ENCODE measurements at regions not wholly inside any gene's neighbourhood (a gene's known extent, or its start where the extent isn't known, plus 50 kb on each side); places are given as distances from the start of the nearest gene placed in this dataset.

GRCh38 chr7:49295146-49295545 is 370.8 kb downstream of the CDC14C start:
- Histone ChIP-seq H3K9ac (ENCODE audit: extremely low read depth, low read length, poor library complexity, severe bottlenecking) (no peak overlapping the region), H3K4me1 (ENCODE audit: control insufficient read depth, insufficient read depth, low read length) (no peaks in the 10 kb centered on the region), H3K36me3 (ENCODE audit: control insufficient read depth, insufficient read depth, low read length) (no peaks in the 10 kb centered on the region), H3K9me3 (ENCODE audit: control insufficient read depth, low read length) (no peaks in the 10 kb centered on the region), H3K4me3 (ENCODE audit: low read length) (no peak overlapping the region), H3K27ac (ENCODE audit: low read depth, low read length) (no peak overlapping the region), H3K27me3 (ENCODE audit: control insufficient read depth, insufficient read depth, low read length, poor library complexity, severe bottlenecking) (no peaks in the 10 kb centered on the region)
- 98% methylated on average over 1 of the region's 1 CpG; no CpG with 5 or more reads in 1 of the 2 experiments for WGBS, 2 experiments (ENCODE audit: insufficient coverage in 1 of 2, insufficient read length in 1 of 2)
- Mint-ChIP-seq H3K4me1 (peaks cover 4% of the 10 kb centered on the region), H3K27me3 (ENCODE audit: insufficient read depth) (no peaks in the 10 kb centered on the region), H3K4me3 (no peak overlapping the region), H3K27ac (no peak overlapping the region), H3K9me3 (no peaks in the 10 kb centered on the region), H3K36me3 (ENCODE audit: low read depth) (no peaks in the 10 kb centered on the region)
- no peak for DNase-seq
- TF ChIP-seq CTCF (conservative IDR thresholded peaks at IDR 0.05) = no peak

GRCh38 chr7:49297958-49298357 is 373.6 kb downstream of the CDC14C start:
- H3K36me3 Mint-ChIP-seq (ENCODE audit: low read depth) = no peaks in the 10 kb centered on the region
- H3K9ac ChIP-seq (ENCODE audit: extremely low read depth, low read length, poor library complexity, severe bottlenecking) = no peak overlapping the region
- H3K4me3 ChIP-seq (ENCODE audit: low read length) = no peak overlapping the region
- H3K9me3 ChIP-seq (ENCODE audit: control insufficient read depth, low read length) = no peaks in the 10 kb centered on the region
- H3K27me3 Mint-ChIP-seq (ENCODE audit: insufficient read depth) = no peaks in the 10 kb centered on the region
- H3K27ac Mint-ChIP-seq = no peak overlapping the region
- TF ChIP-seq CTCF (conservative IDR thresholded peaks at IDR 0.05) = no peak
- peaks cover 4% of the 10 kb centered on the region for H3K4me1 Mint-ChIP-seq
- no peaks in the 10 kb centered on the region for H3K9me3 Mint-ChIP-seq
- no peak overlapping the region for H3K4me3 Mint-ChIP-seq
- no peaks in the 10 kb centered on the region for H3K4me1 ChIP-seq (ENCODE audit: control insufficient read depth, insufficient read depth, low read length)
- no peaks in the 10 kb centered on the region for H3K27me3 ChIP-seq (ENCODE audit: control insufficient read depth, insufficient read depth, low read length, poor library complexity, severe bottlenecking)
- no peak for DNase-seq
- no peak overlapping the region for H3K27ac ChIP-seq (ENCODE audit: low read depth, low read length)
- no peaks in the 10 kb centered on the region for H3K36me3 ChIP-seq (ENCODE audit: control insufficient read depth, insufficient read depth, low read length)
- 89 to 91% methylated on average over 1 of the region's 1 CpG for WGBS, 2 experiments (ENCODE audit: insufficient coverage in 1 of 2, insufficient read length in 1 of 2)

- H3K4me1 Mint-ChIP-seq = no peaks in the 10 kb centered on the region
- Histone ChIP-seq H3K4me3 (ENCODE audit: low read length) (no peak overlapping the region), H3K36me3 (ENCODE audit: control insufficient read depth, insufficient read depth, low read length) (no peaks in the 10 kb centered on the region), H3K27me3 (ENCODE audit: control insufficient read depth, insufficient read depth, low read length, poor library complexity, severe bottlenecking) (no peaks in the 10 kb centered on the region), H3K9ac (ENCODE audit: extremely low read depth, low read length, poor library complexity, severe bottlenecking) (no peak overlapping the region), H3K27ac (ENCODE audit: low read depth, low read length) (no peak overlapping the region), H3K9me3 (ENCODE audit: control insufficient read depth, low read length) (no peaks in the 10 kb centered on the region), H3K4me1 (ENCODE audit: control insufficient read depth, insufficient read depth, low read length) (no peaks in the 10 kb centered on the region)
- no peak for TF ChIP-seq CTCF (conservative IDR thresholded peaks at IDR 0.05)
- no peaks in the 10 kb centered on the region for H3K36me3 Mint-ChIP-seq (ENCODE audit: low read depth)
- no peaks in the 10 kb centered on the region for H3K27me3 Mint-ChIP-seq (ENCODE audit: insufficient read depth)
- no peaks in the 10 kb centered on the region for H3K9me3 Mint-ChIP-seq
- H3K4me3 Mint-ChIP-seq = no peak overlapping the region
- no peak for DNase-seq
- peak overlapping the region; percentile 36 for H3K27ac Mint-ChIP-seq
- 91% methylated on average over 2 of the region's 2 CpGs; no CpG with 5 or more reads in 1 of the 2 experiments for whole genome bisulfite sequencing, 2 experiments (ENCODE audit: insufficient coverage in 1 of 2, insufficient read length in 1 of 2)
These were observed 384.4 kb downstream of the CDC14C start for GRCh38 chr7:49308787-49309186.
